ENCODE measurements at regions not wholly inside any gene's neighbourhood (a gene's known extent, or its start where the extent isn't known, plus 50 kb on each side); places are given as distances from the start of the nearest gene placed in this dataset.

GRCh38 chr2:37779611-37780386, 108.4 kb upstream of the CDC42EP3 start:
- no peak for TF ChIP-seq POLR2A (IDR thresholded peaks at IDR 0.05; ENCODE audit: low read depth, low read length)
- TF ChIP-seq SPI1 (IDR thresholded peaks at IDR 0.05; ENCODE audit: low read depth, low read length), result no peak
- no peak for TF ChIP-seq POLR2AphosphoS5 (IDR thresholded peaks at IDR 0.05; ENCODE audit: low read depth, low read length)
- no peak for TF ChIP-seq TAF1 (IDR thresholded peaks at IDR 0.05; ENCODE audit: low read depth, low read length)
- TF ChIP-seq POU2F2 (IDR thresholded peaks at IDR 0.05; ENCODE audit: low read depth, low read length), result no peak
- TF ChIP-seq PAX5 (IDR thresholded peaks at IDR 0.05; ENCODE audit: insufficient read depth, low read length, severe bottlenecking), result no peak

Measured in GM12891 (cell line).